GM18499 (cell line): ENCODE measurements at regions not wholly inside any gene's neighbourhood (a gene's known extent, or its start where the extent isn't known, plus 50 kb on each side); places are given as distances from the start of the nearest gene placed in this dataset.
"Not testable (repeated sequence)": the region's sequence is repeated elsewhere in the genome, so short reads cannot be mapped to it uniquely, and the experiment has no call there.

Experiments used
- ATAC-seq: cut with Tn5 transposase; IDR thresholded peaks from one replicate; pipeline ENCODE4 v1.9.1; 2021; ENCODE audit warnings: moderate number of reproducible peaks; ENCODE audit not compliant: insufficient read depth, unreplicated experiment

DNA sequence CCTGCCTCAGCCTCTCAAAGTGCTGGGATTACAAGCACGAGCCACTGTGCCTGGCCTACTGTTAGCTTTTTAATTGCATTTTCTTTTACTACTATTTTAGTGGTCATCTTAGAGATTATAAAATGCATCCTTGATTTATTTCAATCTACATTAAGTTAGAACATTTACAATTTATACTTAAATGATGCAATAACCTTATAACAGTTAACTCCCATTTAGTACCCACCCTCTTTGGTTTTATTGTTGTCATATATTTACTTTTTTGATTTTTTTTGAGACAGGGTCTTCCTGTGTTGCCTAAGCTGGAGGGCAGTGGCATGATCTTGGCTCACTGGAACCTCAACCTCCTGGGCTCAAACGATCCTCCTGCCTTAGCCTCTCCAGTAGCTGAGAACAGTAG, 77.3 kb downstream of the PPCDC start:
- no peak for ATAC-seq

DNA sequence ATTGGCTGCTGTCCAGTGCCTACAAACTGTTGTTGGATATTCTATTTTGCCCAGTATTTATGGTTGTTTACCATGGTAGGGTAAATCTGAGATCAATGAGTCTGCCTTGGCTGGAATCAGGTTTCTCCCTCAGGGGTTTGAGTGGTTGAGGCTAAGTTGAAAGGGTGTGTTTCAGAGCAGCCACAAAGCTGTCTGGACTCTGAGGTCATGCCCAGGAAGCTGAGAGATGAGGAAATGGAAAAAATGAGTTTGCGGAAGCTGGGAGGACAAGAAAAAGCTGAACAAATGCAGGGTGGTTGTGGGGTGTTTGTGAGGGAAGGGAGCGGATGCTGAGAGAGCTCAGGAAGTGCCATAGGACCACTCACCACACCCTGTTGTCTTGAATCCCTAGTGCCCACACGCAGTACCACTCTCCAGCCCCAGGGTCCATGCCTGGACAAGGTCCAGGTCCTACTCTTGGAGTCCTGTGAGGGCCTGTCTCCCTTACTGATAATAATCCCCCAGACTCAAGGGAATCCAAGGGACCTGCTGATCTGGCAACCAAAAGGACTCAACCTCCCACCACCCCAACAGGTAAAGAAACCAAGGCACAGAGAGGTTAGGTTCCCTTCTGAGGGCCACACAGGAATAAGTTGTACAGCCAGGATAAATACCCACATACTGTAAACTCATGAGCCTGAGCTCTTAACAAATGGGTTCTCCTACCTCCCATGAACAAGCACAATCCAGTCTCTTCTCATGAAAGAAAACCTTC, 81.6 kb downstream of the PPCDC start:
- no peak for ATAC-seq

DNA sequence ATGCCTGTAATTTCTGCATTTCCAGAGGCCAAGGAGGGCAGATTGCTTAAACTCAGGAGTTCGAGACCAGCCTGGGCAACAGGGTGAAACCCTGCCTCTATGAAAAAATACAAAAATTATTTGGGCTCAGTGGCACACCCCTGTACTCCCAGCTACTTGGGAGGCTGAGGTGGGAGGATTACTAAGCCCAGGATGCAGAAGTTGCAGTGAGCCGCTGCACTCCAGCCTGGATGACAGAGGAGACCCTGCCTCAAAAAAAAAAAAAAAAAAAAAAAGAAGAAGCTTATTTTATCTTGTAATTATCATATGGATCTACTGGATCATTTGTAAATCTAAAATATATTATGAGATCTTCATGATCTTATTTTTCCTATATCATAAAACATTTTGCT, 84.1 kb downstream of the PPCDC start:
- no peak for ATAC-seq

DNA sequence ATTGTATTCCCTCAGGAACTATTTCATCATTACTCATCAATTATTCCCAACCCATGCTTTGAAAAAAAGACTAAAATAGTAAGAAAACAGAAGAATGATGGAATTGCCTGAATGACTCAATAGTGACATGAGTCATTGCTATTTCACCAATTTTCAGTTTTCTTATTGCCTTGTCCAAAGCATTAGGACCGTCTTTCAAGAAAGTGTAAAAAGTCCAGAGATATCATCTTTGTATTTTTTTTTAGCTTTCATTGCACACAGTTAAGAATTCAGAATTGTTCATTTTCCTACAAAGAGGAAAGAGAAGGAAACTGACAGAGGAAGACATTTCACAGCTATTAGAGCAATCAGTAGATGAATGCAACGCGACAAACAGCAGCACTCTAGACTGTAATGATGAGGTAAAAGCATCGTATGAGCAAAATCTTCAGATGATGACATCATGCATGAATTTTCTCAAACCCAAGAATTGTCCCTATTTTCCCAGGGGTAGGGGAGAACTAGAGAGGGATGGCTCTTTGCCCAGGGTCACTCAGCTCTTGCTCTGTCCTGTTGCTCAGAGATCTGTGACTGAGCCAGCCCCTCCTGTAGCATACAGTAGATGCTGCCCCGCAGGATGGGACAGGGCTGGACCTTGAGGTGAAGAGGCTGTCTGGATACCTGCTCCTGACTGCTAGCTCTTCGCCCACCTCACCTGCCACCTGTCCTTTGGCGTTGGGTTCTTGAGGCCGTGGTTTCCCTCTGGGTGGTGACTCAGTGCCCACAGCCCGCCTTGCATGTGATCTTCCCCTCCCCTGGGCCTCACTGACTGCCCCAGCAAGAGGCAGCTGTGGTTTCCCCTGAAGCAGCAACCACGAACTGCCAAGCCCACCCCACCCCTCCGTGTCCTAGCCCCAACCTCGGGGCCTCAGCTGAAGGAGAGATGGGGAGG, 84.8 kb downstream of the PPCDC start:
- ATAC-seq: no peak

DNA sequence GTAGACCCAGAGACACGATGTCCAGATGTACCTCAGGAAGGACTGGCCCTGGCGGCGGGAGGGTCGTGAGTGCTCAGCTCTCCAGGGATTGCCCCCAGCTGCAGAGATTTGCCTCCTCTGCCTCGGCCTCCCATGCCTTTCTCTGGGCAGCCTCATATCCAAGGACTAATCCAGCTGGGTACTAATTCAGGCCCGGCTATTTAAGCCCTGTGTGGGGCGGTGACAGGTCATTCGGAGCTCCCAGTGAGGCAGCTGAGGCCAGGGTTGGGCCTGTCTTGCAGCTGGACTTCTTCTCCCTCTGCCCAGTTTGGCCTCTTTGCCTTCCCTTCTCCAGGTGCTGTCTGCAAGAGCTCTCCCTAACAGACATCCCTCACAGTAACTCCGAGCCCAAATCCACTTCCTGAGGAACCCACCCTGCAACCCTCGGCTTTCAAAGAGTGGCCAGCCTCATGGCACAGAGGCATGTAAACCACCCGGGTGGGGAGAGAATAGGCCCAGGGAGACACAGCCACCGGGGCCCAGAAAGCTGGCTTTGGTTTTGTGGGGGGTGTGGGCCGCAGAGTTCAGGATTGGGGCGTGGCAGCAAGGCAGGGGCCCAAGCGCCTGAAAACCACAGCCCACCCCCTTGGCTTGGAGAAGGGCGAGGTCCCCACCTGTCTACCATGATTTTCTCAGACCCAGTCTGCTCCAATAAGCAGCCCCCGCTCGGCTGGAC, 85.8 kb downstream of the PPCDC start:
- ATAC-seq: no peak

DNA sequence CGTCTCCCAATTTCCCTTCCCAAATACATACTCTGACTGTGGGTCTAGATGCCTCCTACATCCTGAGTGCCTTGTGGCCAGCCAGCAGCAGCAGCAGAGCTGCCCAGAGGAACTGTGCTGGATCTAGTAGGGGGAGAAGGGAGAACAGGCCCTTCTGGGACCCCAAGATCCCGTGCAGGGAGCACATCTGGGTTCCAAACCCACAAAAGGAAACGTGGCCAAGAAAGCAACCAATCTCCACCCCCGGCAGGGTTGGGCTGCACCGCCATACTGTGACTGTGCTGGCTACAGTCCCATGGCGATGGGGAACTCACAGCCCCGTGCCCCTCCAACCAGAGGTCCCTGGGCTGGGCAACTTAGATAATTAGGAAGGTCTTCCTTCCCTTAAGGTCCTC, 86.3 kb downstream of the PPCDC start:
- no peak for ATAC-seq

DNA sequence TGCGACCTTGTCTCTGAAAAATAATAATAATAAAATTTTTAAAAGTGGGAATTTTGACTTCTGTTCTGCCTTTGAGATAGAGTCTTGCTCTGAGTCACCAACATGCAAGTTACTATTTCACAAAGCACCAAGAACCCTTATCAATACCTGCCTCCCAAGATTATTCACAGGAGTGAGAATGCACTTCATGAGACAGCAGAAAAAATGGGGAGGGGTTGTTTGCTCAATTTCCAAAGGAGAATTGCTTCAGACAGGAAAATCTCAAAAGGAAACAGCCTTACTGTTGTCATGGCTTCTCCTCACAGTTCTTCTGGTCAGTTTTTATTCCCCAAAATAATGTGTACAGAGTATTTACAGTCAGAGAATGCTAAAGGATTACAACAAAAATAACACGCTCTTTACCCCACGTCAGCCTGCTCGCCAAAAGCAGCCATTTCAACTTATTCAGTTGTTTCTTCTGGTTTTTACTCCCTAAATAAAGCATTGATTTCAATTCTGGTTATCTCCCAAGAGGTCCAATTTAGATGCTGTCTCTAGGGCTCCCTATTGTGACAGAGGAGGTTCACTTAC, 89.0 kb downstream of the PPCDC start:
- ATAC-seq: no peak

DNA sequence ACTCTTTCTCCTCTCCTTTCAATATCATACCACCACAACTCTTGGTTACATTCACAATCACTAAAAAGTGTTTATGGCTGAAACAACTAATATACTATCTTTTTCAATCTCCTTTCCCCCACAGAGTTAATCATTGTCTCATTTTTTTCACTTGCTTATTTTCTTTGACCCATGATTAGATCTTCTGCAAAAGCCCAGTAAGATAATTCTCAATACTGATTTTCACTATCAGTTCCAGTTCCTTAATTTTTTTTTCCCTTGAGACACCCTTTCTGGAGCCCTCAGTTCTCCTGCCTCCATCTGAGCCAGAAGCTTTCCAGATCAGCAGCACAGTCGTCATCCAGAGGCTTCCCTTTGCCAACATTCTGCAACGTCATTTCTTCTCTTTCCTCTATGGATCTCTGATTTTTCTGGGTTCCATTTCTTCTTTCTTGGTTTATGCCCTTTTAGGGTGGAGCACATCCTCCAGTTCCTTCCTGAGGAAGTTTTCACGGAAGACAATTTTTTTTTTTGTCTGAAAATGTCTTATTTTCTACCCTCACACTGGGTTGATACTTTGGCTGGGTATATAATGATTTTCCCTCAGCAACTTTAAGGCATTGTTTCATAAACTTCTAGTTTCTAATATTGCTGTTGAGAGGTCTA, 88.7 kb upstream of the C15orf39 start:
- peak; percentile 46 for ATAC-seq

DNA sequence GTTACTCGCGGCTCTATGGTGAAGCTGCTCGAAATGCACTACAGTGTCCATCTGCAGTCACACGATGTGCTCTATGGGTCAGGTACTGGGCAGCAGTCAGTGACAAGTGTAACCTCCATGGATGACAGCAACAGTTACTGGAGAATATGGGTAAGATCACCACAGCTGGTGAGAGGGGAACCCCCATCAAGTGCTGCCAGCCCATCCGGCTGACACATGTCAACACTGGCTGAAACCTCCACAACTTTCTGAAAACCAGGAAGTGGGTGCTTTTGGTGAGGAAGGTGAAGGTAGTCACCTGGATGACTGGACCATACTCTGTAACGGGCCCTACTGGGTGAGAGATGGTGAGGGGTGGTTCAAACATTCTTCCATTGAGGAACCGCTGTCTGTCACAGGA, 87.4 kb upstream of the C15orf39 start:
- ATAC-seq: no peak

DNA sequence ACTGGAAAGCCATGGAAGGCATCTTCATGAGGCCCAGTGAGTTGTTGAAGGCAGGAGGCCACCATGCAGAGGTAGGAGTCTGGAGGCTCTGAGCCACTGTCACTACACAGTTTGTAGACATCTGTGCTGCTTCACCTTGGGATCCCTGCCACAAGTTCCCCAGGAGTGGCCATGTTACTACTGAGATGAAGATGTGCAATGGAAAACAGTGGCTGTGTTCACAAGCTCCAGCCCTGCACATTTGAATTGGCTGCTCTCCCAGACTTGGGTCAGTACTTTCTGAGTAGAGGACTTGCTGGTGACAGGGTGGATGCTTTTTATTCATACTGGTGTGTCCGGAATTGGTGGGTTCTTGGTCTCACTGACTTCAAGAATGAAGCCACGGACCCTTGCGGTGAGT, 86.9 kb upstream of the C15orf39 start:
- ATAC-seq: no peak

DNA sequence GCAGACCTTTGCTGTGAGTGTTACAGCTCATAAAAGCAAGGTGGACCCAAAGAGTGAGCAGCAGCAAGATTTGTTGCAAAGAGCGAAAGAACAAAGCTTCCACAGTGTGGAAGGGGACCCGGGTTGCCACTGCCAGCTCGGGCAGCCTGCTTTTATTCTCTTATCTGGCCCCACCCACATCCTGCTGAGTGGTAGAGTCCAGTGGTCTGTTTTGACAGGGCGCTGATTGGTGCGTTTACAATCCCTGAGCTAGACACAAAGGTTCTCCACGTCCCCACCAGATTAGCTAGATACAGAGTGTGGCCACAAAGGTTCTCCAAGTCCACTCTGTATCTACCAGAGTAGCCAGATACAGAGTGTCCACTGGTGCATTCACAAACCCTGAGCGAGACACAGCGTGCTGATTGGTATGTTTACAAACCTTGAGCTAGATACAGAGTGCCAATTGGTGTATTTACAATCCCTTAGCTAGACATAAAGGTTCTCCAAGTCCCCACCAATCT, 86.2 kb upstream of the C15orf39 start:
- not testable (repeated sequence) for ATAC-seq

DNA sequence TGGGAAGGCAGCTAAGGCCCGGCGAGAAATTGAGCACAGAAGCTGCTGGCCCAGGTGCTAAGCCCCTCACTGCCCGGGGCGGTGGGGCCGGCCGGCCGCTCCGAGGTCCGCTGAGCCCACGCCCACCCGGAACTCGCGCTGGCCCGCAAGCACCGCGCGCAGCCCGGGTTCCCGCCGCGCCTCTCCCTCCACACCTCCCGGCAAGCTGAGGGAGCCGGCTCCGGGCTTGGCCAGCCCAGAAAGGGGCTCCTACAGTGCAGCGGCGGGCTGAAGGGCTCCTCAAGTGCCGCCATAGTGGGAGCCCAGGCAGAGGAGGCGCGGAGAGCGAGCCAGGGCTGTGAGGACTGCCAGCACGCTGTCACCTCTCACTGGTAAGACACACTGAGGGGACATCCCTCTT, 85.5 kb upstream of the C15orf39 start:
- not testable (repeated sequence) for ATAC-seq

DNA sequence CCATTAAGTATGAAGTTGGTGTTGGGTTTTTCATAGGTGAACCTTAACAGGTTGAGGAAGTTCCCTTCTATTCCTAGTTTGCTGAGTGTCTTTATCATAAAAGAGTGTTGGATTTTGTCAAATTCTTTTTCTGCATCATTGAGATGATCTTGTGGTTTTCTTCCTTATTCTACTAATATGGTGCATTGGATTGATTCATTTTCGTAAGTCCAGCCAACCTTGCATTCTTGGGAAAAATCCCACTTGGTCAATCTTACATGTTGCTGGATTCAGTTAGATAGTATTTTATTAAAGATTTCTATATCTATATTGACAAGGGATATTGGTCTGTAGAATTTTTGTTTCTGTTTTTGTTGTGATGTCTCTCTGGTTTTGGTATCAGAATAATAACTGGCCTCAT, 83.7 kb upstream of the C15orf39 start:
- no peak for ATAC-seq

DNA sequence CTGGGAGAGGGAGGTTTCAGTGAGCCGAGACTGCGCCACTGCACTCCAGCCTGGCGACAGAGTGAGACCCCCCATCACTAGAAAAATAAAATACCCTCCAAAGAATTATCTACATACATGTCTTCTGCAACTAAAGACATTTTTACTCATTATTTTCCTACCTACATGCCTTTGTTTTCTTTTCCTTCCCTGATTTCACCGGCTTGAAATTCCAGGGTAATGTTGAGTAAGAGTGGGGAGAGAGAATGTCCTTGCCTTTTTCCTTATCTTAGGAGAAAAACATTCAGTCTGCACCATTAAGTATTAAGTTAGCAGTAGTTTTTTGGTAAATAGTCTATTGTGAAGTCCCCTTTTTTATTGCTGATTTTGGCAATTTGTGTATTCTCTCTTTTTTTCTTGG, 82.4 kb upstream of the C15orf39 start:
- not testable (repeated sequence) for ATAC-seq

DNA sequence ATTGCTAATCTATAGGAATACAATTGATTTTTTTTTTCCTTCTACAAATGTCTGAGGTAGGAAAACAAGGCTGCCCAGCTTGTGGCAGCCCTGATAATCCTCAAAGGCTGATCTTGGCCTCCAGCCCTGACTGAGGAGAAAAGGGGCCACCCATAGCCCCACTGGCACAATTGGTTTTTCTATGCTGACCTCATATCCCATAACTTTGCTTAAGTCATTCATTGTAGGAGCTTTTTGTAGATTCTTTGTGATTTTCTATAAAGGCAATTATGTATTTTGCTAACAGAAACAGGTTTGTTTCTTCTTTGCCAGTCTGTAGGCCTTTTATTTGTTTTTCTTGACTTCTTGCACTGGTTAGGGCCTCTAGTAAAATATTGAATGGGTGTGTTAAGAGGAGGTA, 80.2 kb upstream of the C15orf39 start:
- no peak for ATAC-seq

DNA sequence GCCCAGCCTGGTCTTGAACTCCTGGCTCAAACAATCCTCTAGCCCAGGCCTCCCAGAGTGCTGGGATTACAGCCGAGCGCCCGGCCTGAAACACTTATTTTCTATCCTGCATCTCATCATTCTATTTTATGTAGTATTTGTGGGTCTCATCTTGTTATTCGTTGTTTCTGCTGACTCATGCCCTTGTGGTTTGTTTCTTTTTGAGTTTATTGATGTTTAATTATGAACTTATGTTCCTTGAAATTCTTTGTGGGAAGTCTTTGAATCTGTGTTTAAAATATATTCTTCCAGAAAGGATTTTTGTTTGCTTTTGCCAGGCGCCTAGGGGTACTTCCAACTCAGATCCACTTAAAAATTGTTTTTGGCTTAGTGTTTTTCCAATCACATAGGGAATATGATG, 78.3 kb upstream of the C15orf39 start:
- ATAC-seq: no peak

DNA sequence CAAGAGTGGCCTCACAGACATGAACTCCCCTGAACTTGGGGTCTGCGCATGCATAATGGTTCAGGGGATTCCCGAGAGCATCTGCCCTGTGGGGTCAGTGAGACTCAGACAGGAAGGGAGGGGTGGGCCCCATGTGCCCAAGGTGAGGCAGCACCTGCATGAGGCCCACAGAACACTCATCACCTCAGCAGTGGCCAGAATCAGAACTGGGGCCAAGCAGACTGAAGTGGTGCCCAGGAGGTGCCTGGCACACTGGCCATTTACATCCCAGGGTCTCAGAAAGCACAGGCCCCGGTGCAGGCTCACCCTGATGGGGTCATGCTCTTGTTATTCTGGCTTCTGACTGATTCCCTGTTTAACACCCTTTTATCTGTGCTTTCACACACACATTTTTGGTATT, 77.4 kb upstream of the C15orf39 start:
- ATAC-seq: not testable (repeated sequence)

DNA sequence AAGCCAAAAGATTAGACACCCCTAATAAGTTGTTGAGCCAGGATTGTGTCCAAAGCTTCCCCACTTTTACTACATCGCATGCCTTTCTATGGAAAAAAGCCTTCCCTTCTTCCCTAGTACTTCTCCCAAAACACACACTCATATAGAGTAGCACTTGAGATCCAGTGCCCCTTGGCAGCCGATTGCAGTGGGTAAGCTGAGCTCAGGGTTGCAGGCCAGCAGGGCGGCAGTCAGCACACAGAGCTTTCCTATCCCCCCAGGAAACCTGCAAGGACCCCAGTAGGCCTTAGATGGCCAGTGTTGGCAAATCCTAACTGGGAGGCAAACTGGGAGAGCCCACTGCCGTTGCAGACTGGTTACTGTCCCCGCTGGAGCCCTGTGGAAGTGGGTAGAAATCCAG, 75.7 kb upstream of the C15orf39 start:
- no peak for ATAC-seq

DNA sequence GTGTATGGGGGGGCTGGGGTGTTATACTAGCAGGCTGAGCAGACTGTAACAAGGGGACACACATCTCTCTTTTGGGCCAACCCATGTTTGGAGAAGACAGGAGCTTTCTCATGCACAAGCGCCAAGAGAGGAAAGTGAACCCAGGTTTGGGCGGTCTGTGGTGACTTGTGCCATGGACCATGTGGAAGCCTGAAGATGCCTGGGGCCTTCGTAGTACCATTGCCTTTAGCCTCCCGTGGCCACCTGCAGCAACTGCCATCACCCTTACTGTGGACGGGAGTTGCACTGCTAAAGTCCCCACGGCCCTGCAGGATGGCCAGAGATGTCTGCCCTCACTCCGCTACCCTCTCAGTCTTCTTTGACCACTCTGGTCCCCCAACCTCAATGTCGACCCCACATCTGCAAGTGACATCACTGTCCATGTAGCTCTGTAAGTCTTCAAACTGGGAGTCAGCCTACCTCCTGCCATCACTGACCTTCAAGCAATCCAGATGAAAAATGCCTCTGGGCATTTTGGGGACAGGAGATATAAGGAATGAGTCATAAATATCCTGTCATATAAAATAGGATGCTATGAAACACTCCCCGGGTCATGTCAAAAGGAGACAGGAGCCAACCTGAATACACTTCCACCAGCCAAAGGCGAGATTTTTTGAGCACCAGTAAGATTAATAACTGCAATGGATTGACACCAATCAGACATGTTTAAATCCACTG, 74.7 kb upstream of the C15orf39 start:
- no peak for ATAC-seq
